ENCODE measurements at regions not wholly inside any gene's neighbourhood (a gene's known extent, or its start where the extent isn't known, plus 50 kb on each side); places are given as distances from the start of the nearest gene placed in this dataset.

GRCh38 chr5:39624268-39624886 lies 199.6 kb upstream of the DAB2 start:
- no peaks in the 10 kb centered on the region for H3K4me1 ChIP-seq
- no peak overlapping the region for H3K27ac ChIP-seq
- no peak for DNase-seq
- no peaks in the 10 kb centered on the region for H3K27me3 ChIP-seq
- TF ChIP-seq CTCF (IDR thresholded peaks at IDR 0.05): no peak
- TF ChIP-seq POLR2A (IDR thresholded peaks at IDR 0.05): no peak
- no peaks in the 10 kb centered on the region for H3K9me3 ChIP-seq
- no peaks in the 10 kb centered on the region for H3K36me3 ChIP-seq
- H3K4me3 ChIP-seq: no peak overlapping the region
- intact Hi-C loops (cut with DNase I; ENCODE audit: low total_unique reads): no loop called here

- DNase-seq: no peak
- Histone ChIP-seq H3K4me3 (no peak overlapping the region), H3K4me1 (no peaks in the 10 kb centered on the region), H3K27ac (no peak overlapping the region), H3K27me3 (no peaks in the 10 kb centered on the region), H3K36me3 (no peaks in the 10 kb centered on the region), H3K9me3 (no peaks in the 10 kb centered on the region)
- TF ChIP-seq POLR2A (IDR thresholded peaks at IDR 0.05): no peak
- no peak for TF ChIP-seq CTCF (IDR thresholded peaks at IDR 0.05)
- intact Hi-C loops (cut with DNase I; ENCODE audit: low total_unique reads): no loop called here
These were observed 198.6 kb upstream of the DAB2 start for GRCh38 chr5:39623291-39623865.

- intact Hi-C loops (cut with DNase I; ENCODE audit: low total_unique reads): no loop called here
- no peak for DNase-seq
- Histone ChIP-seq H3K36me3 (no peaks in the 10 kb centered on the region), H3K9me3 (no peaks in the 10 kb centered on the region), H3K4me1 (no peaks in the 10 kb centered on the region), H3K27ac (no peak overlapping the region), H3K4me3 (no peak overlapping the region), H3K27me3 (no peaks in the 10 kb centered on the region)
- TF ChIP-seq CTCF (IDR thresholded peaks at IDR 0.05): no peak
- TF ChIP-seq POLR2A (IDR thresholded peaks at IDR 0.05): no peak
These were observed 197.5 kb upstream of the DAB2 start for GRCh38 chr5:39622281-39622680.

- Histone ChIP-seq H3K27me3 (no peaks in the 10 kb centered on the region), H3K4me1 (no peaks in the 10 kb centered on the region), H3K36me3 (no peaks in the 10 kb centered on the region), H3K27ac (no peak overlapping the region), H3K9me3 (no peaks in the 10 kb centered on the region), H3K4me3 (no peak overlapping the region)
- TF ChIP-seq CTCF (IDR thresholded peaks at IDR 0.05) (no peak), POLR2A (IDR thresholded peaks at IDR 0.05) (no peak)
- intact Hi-C loops (cut with DNase I; ENCODE audit: low total_unique reads): no loop called here
- no peak for DNase-seq
These were observed 194.5 kb upstream of the DAB2 start for GRCh38 chr5:39619168-39619818.

- Histone ChIP-seq H3K4me3 (no peak overlapping the region), H3K9me3 (no peaks in the 10 kb centered on the region), H3K4me1 (no peaks in the 10 kb centered on the region), H3K27me3 (no peaks in the 10 kb centered on the region), H3K27ac (no peak overlapping the region), H3K36me3 (no peaks in the 10 kb centered on the region)
- no peak for DNase-seq
- no peak for TF ChIP-seq POLR2A (IDR thresholded peaks at IDR 0.05)
- no peak for TF ChIP-seq CTCF (IDR thresholded peaks at IDR 0.05)
- intact Hi-C loops (cut with DNase I; ENCODE audit: low total_unique reads): no loop called here
These were observed 193.6 kb upstream of the DAB2 start for GRCh38 chr5:39618391-39618790.

Data from uterus (tissue), 3 donors.